IMR-90 (cell line): ENCODE measurements at regions not wholly inside any gene's neighbourhood (a gene's known extent, or its start where the extent isn't known, plus 50 kb on each side); places are given as distances from the start of the nearest gene placed in this dataset.

Source experiments
- ATAC-seq: fragments of 200-7000 bp; cut with Tn5 transposase; 2 replicates; pipeline ENCODE4 v1.9.1; 2020; ENCODE audit warnings: low read depth, mild to moderate bottlenecking, moderate library complexity
- BruUV-seq: library from RNA; stranded (reverse); fragments of 400-500 nt; replicated peaks from 2 replicates; lab custom pipeline; 2021; lab: Mats Ljungman, UMichigan
- CTCF ChIA-PET: fragments of 300-600 bp; formaldehyde crosslinking; extraction: SDS; loops from one replicate; lab custom pipeline; 2021; ENCODE audit warnings: antibody characterized with exemption; lab: Yijun Ruan, JAX
- POLR2A ChIA-PET: fragments of 300-600 bp; sonication (Branson Sonifier 250); formaldehyde crosslinking; loops from one replicate; lab custom pipeline; 2022; ENCODE audit warnings: antibody characterized with exemption; ENCODE audit not compliant: unreplicated experiment; lab: Charles Lee
- DNase-seq: peaks from one replicate; pipeline ENCODE4 v3.0.0; 2013
- H2AFZ ChIP-seq: replicated peaks from 2 replicates; pipeline ENCODE3; 2013; ENCODE audit warnings: low read length, mild to moderate bottlenecking; ENCODE audit not compliant: poor library complexity
- H2AK5ac ChIP-seq: 2 replicates; pipeline ENCODE4 v1.6.1; 2013; ENCODE audit warnings: low read depth, low read length, inconsistent platforms
- H2AK9ac ChIP-seq: replicated peaks from 2 replicates; pipeline ENCODE3; 2013; ENCODE audit warnings: mild to moderate bottlenecking, low read depth, low read length, moderate library complexity; ENCODE audit not compliant: poor library complexity
- H2BK120ac ChIP-seq: 2 replicates; pipeline ENCODE4 v1.6.1; 2013; ENCODE audit warnings: low read depth, low read length, inconsistent platforms
- H2BK15ac ChIP-seq: 3 replicates; pipeline ENCODE4 v1.6.1; 2013; ENCODE audit warnings: low read depth, low read length, inconsistent platforms
- H2BK20ac ChIP-seq: 2 replicates; pipeline ENCODE4 v1.6.1; 2013; ENCODE audit warnings: low read depth, mild to moderate bottlenecking, inconsistent platforms, low read length, moderate library complexity
- H2BK5ac ChIP-seq: 2 replicates; pipeline ENCODE4 v1.6.1; 2013; ENCODE audit warnings: mild to moderate bottlenecking, low read depth, low read length, inconsistent platforms; ENCODE audit not compliant: poor library complexity, severe bottlenecking
- H3K14ac ChIP-seq: replicated peaks from 2 replicates; pipeline ENCODE4 v1.6.1; 2013; ENCODE audit warnings: low read depth, low read length, inconsistent platforms
- H3K18ac ChIP-seq: 2 replicates; pipeline ENCODE4 v1.6.1; 2013; ENCODE audit warnings: low read depth, low read length, control low read depth
- H3K23ac ChIP-seq: 2 replicates; pipeline ENCODE4 v1.6.1; 2013; ENCODE audit warnings: low read depth, low read length, inconsistent platforms
- H3K27ac ChIP-seq: 2 replicates; pipeline ENCODE4 v1.5.1; 2013; ENCODE audit warnings: mild to moderate bottlenecking, control low read depth, low read length; ENCODE audit not compliant: insufficient read depth
- H3K27me3 ChIP-seq: 2 replicates; pipeline ENCODE4 v1.6.1; 2013; ENCODE audit warnings: low read length; ENCODE audit not compliant: control insufficient read depth, insufficient read depth
- H3K36me3 ChIP-seq: 2 replicates; pipeline ENCODE4 v1.6.1; 2013; ENCODE audit warnings: low read length, mixed read lengths; ENCODE audit not compliant: control insufficient read depth, insufficient read depth
- H3K4ac ChIP-seq: 2 replicates; pipeline ENCODE4 v1.6.1; 2013; ENCODE audit warnings: low read depth, low read length, inconsistent platforms
- H3K4me1 ChIP-seq: 2 replicates; pipeline ENCODE4 v1.6.1; 2013; ENCODE audit warnings: low read length, mixed read lengths; ENCODE audit not compliant: control insufficient read depth, insufficient read depth
- H3K4me2 ChIP-seq: 2 replicates; pipeline ENCODE4 v1.6.1; 2013; ENCODE audit warnings: low read depth, mild to moderate bottlenecking, control low read depth, low read length, moderate library complexity
- H3K4me3 ChIP-seq: 2 replicates; pipeline ENCODE4 v1.5.1; 2013; ENCODE audit warnings: low read depth, mild to moderate bottlenecking, control low read depth, low read length, moderate library complexity; ENCODE audit not compliant: insufficient read depth
- H3K56ac ChIP-seq: 2 replicates; pipeline ENCODE4 v1.6.1; 2013; ENCODE audit warnings: low read length, inconsistent platforms; ENCODE audit not compliant: insufficient read depth; ENCODE audit errors: extremely low read depth
- H3K79me1 ChIP-seq, 2 experiments: 2 replicates each; pipeline ENCODE4 v1.6.1; 2013; ENCODE audit warnings: low read length in 2 of 2, inconsistent platforms in 1 of 2, low read depth in 1 of 2
- H3K9ac ChIP-seq: 2 replicates; pipeline ENCODE4 v1.6.1; 2013; ENCODE audit warnings: low read depth, low read length, control low read depth
- H3K9me1 ChIP-seq: 2 replicates; pipeline ENCODE4 v1.6.1; 2013; ENCODE audit warnings: low read length, inconsistent platforms; ENCODE audit not compliant: insufficient read depth
- H3K9me3 ChIP-seq: 2 replicates; pipeline ENCODE4 v1.6.1; 2013; ENCODE audit warnings: low read length; ENCODE audit not compliant: control insufficient read depth, insufficient read depth
- H4K20me1 ChIP-seq: 2 replicates; pipeline ENCODE4 v1.6.1; 2013; ENCODE audit warnings: low read length, inconsistent platforms; ENCODE audit not compliant: insufficient read depth
- H4K5ac ChIP-seq: 2 replicates; pipeline ENCODE4 v1.6.1; 2013; ENCODE audit warnings: mild to moderate bottlenecking, low read depth, low read length, control low read depth
- H4K8ac ChIP-seq, 2 experiments: 2 replicates each; pipeline ENCODE4 v1.6.1; 2013; ENCODE audit warnings: low read depth in 2 of 2, low read length in 2 of 2, control low read depth in 1 of 2, inconsistent platforms in 1 of 2
- H4K91ac ChIP-seq: 2 replicates; pipeline ENCODE4 v1.6.1; 2013; ENCODE audit warnings: low read depth, low read length, inconsistent platforms; ENCODE audit not compliant: insufficient read depth
- CEBPB ChIP-seq: IDR thresholded peaks from 2 replicates; pipeline ENCODE4 v1.6.1; 2012; ENCODE audit warnings: low read depth, low read length, improper control_type of control experiment
- WGBS, 2 experiments: methylation state at CpG; one replicate each; pipeline versions ENCODE4 v1.1.5 to v1.1.7; 2013; ENCODE audit warnings: missing lambda C conversion rate in 2 of 2; ENCODE audit not compliant: insufficient read length in 1 of 2; ENCODE audit errors: extremely low coverage in 2 of 2; 5-methylcytosine and 5-hydroxymethylcytosine counted together
- dilution Hi-C: fragments of 300-500 bp; cut with HindIII; formaldehyde crosslinking; loops from one replicate; pipeline ENCODE4 v1.14.3; 2018; ENCODE audit warnings: low sequenced_read_pairs; ENCODE audit not compliant: unreplicated experiment
- in situ Hi-C: fragments of 300-500 bp; cut with MboI; formaldehyde crosslinking; loops from 3 replicates; pipeline ENCODE4 v1.14.3; 2019; ENCODE audit warnings: low sequenced_read_pairs, inconsistent platforms, mixed read lengths
- intact Hi-C: fragments of 100-400 bp; cut with micrococcal nuclease; formaldehyde crosslinking; loops from 2 replicates; pipeline ENCODE4 v1.10.0; 2022
- TF ChIP-seq, protein P1 (sequence below): conservative IDR thresholded peaks from 2 replicates; pipeline ENCODE4 v1.5.1; 2012; ENCODE audit warnings: mild to moderate bottlenecking, low read depth, low read length, improper control_type of control experiment

- no peaks in the 10 kb centered on the region for H4K20me1 ChIP-seq
- ChIA-PET POLR2A (no interaction called here), CTCF (no interaction called here)
- H4K91ac ChIP-seq, result no peak overlapping the region
- no peak overlapping the region for H3K14ac ChIP-seq
- H2AFZ ChIP-seq, result no peak overlapping the region
- BruUV-seq, result no TSS peak
- no peak overlapping the region for H3K23ac ChIP-seq
- no peak overlapping the region for H2BK20ac ChIP-seq
- no peak overlapping the region for H3K18ac ChIP-seq
- no peaks in the 10 kb centered on the region for H3K27me3 ChIP-seq
- H2AK9ac ChIP-seq, result no peak overlapping the region
- TF ChIP-seq, protein P1, sequence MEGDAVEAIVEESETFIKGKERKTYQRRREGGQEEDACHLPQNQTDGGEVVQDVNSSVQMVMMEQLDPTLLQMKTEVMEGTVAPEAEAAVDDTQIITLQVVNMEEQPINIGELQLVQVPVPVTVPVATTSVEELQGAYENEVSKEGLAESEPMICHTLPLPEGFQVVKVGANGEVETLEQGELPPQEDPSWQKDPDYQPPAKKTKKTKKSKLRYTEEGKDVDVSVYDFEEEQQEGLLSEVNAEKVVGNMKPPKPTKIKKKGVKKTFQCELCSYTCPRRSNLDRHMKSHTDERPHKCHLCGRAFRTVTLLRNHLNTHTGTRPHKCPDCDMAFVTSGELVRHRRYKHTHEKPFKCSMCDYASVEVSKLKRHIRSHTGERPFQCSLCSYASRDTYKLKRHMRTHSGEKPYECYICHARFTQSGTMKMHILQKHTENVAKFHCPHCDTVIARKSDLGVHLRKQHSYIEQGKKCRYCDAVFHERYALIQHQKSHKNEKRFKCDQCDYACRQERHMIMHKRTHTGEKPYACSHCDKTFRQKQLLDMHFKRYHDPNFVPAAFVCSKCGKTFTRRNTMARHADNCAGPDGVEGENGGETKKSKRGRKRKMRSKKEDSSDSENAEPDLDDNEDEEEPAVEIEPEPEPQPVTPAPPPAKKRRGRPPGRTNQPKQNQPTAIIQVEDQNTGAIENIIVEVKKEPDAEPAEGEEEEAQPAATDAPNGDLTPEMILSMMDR, result no peak
- TF ChIP-seq CEBPB, result peak; percentile 81
- H3K56ac ChIP-seq, result no peak overlapping the region
- peaks cover 2% of the 10 kb centered on the region; the same call in 1 of the 2 replicates for H3K9me3 ChIP-seq
- H2BK15ac ChIP-seq, result no peak overlapping the region
- H3K36me3 ChIP-seq, result no peaks in the 10 kb centered on the region
- no peaks in the 10 kb centered on the region for H3K9me1 ChIP-seq
- H3K4me3 ChIP-seq, result no peak overlapping the region
- no CpG with 5 or more reads among the region's 1 CpG for WGBS, 2 experiments
- no peak for ATAC-seq
- H3K9ac ChIP-seq, result no peak overlapping the region
- no peak overlapping the region for H4K5ac ChIP-seq
- no peak overlapping the region for H4K8ac ChIP-seq
- H3K79me1 ChIP-seq, result no peaks in the 10 kb centered on the region
- no peak overlapping the region for H3K4me2 ChIP-seq
- H2AK5ac ChIP-seq, result no peak overlapping the region
- in situ Hi-C loops (no loop called here), dilution Hi-C loops (no loop called here), intact Hi-C loops (no loop called here)
- no peak overlapping the region for H3K4ac ChIP-seq
- DNase-seq, result no peak
- H2BK120ac ChIP-seq, result no peak overlapping the region
- no peak overlapping the region for H3K27ac ChIP-seq
- H2BK5ac ChIP-seq, result no peak overlapping the region
- H3K4me1 ChIP-seq, result no peaks in the 10 kb centered on the region
Observed at GRCh38 chr6:85936916-85937315, 294.2 kb upstream of the SYNCRIP start.
